IMR-90 (cell line): ENCODE measurements at regions not wholly inside any gene's neighbourhood (a gene's known extent, or its start where the extent isn't known, plus 50 kb on each side); places are given as distances from the start of the nearest gene placed in this dataset.

ENCODE experiments used
- ATAC-seq: fragments of 200-7000 bp; cut with Tn5 transposase; 2 replicates; pipeline ENCODE4 v1.9.1; 2020; ENCODE audit warnings: low read depth, mild to moderate bottlenecking, moderate library complexity
- BruUV-seq: library from RNA; stranded (reverse); fragments of 400-500 nt; replicated peaks from 2 replicates; lab custom pipeline; 2021; lab: Mats Ljungman, UMichigan
- CTCF ChIA-PET: fragments of 300-600 bp; formaldehyde crosslinking; extraction: SDS; loops from one replicate; lab custom pipeline; 2021; ENCODE audit warnings: antibody characterized with exemption; lab: Yijun Ruan, JAX
- POLR2A ChIA-PET: fragments of 300-600 bp; sonication (Branson Sonifier 250); formaldehyde crosslinking; loops from one replicate; lab custom pipeline; 2022; ENCODE audit warnings: antibody characterized with exemption; ENCODE audit not compliant: unreplicated experiment; lab: Charles Lee
- DNase-seq: peaks from one replicate; pipeline ENCODE4 v3.0.0; 2013
- H2AFZ ChIP-seq: replicated peaks from 2 replicates; pipeline ENCODE3; 2013; ENCODE audit warnings: low read length, mild to moderate bottlenecking; ENCODE audit not compliant: poor library complexity
- H2AK5ac ChIP-seq: 2 replicates; pipeline ENCODE4 v1.6.1; 2013; ENCODE audit warnings: low read depth, low read length, inconsistent platforms
- H2AK9ac ChIP-seq: replicated peaks from 2 replicates; pipeline ENCODE3; 2013; ENCODE audit warnings: mild to moderate bottlenecking, low read depth, low read length, moderate library complexity; ENCODE audit not compliant: poor library complexity
- H2BK120ac ChIP-seq: 2 replicates; pipeline ENCODE4 v1.6.1; 2013; ENCODE audit warnings: low read depth, low read length, inconsistent platforms
- H2BK15ac ChIP-seq: 3 replicates; pipeline ENCODE4 v1.6.1; 2013; ENCODE audit warnings: low read depth, low read length, inconsistent platforms
- H2BK20ac ChIP-seq: 2 replicates; pipeline ENCODE4 v1.6.1; 2013; ENCODE audit warnings: low read depth, mild to moderate bottlenecking, inconsistent platforms, low read length, moderate library complexity
- H2BK5ac ChIP-seq: 2 replicates; pipeline ENCODE4 v1.6.1; 2013; ENCODE audit warnings: mild to moderate bottlenecking, low read depth, low read length, inconsistent platforms; ENCODE audit not compliant: poor library complexity, severe bottlenecking
- H3K14ac ChIP-seq: replicated peaks from 2 replicates; pipeline ENCODE4 v1.6.1; 2013; ENCODE audit warnings: low read depth, low read length, inconsistent platforms
- H3K18ac ChIP-seq: 2 replicates; pipeline ENCODE4 v1.6.1; 2013; ENCODE audit warnings: low read depth, low read length, control low read depth
- H3K23ac ChIP-seq: 2 replicates; pipeline ENCODE4 v1.6.1; 2013; ENCODE audit warnings: low read depth, low read length, inconsistent platforms
- H3K27ac ChIP-seq: 2 replicates; pipeline ENCODE4 v1.5.1; 2013; ENCODE audit warnings: mild to moderate bottlenecking, control low read depth, low read length; ENCODE audit not compliant: insufficient read depth
- H3K27me3 ChIP-seq: 2 replicates; pipeline ENCODE4 v1.6.1; 2013; ENCODE audit warnings: low read length; ENCODE audit not compliant: control insufficient read depth, insufficient read depth
- H3K36me3 ChIP-seq: 2 replicates; pipeline ENCODE4 v1.6.1; 2013; ENCODE audit warnings: low read length, mixed read lengths; ENCODE audit not compliant: control insufficient read depth, insufficient read depth
- H3K4ac ChIP-seq: 2 replicates; pipeline ENCODE4 v1.6.1; 2013; ENCODE audit warnings: low read depth, low read length, inconsistent platforms
- H3K4me1 ChIP-seq: 2 replicates; pipeline ENCODE4 v1.6.1; 2013; ENCODE audit warnings: low read length, mixed read lengths; ENCODE audit not compliant: control insufficient read depth, insufficient read depth
- H3K4me2 ChIP-seq: 2 replicates; pipeline ENCODE4 v1.6.1; 2013; ENCODE audit warnings: low read depth, mild to moderate bottlenecking, control low read depth, low read length, moderate library complexity
- H3K4me3 ChIP-seq: 2 replicates; pipeline ENCODE4 v1.5.1; 2013; ENCODE audit warnings: low read depth, mild to moderate bottlenecking, control low read depth, low read length, moderate library complexity; ENCODE audit not compliant: insufficient read depth
- H3K56ac ChIP-seq: 2 replicates; pipeline ENCODE4 v1.6.1; 2013; ENCODE audit warnings: low read length, inconsistent platforms; ENCODE audit not compliant: insufficient read depth; ENCODE audit errors: extremely low read depth
- H3K79me1 ChIP-seq, 2 experiments: 2 replicates each; pipeline ENCODE4 v1.6.1; 2013; ENCODE audit warnings: low read length in 2 of 2, inconsistent platforms in 1 of 2, low read depth in 1 of 2
- H3K9ac ChIP-seq: 2 replicates; pipeline ENCODE4 v1.6.1; 2013; ENCODE audit warnings: low read depth, low read length, control low read depth
- H3K9me1 ChIP-seq: 2 replicates; pipeline ENCODE4 v1.6.1; 2013; ENCODE audit warnings: low read length, inconsistent platforms; ENCODE audit not compliant: insufficient read depth
- H3K9me3 ChIP-seq: 2 replicates; pipeline ENCODE4 v1.6.1; 2013; ENCODE audit warnings: low read length; ENCODE audit not compliant: control insufficient read depth, insufficient read depth
- H4K20me1 ChIP-seq: 2 replicates; pipeline ENCODE4 v1.6.1; 2013; ENCODE audit warnings: low read length, inconsistent platforms; ENCODE audit not compliant: insufficient read depth
- H4K5ac ChIP-seq: 2 replicates; pipeline ENCODE4 v1.6.1; 2013; ENCODE audit warnings: mild to moderate bottlenecking, low read depth, low read length, control low read depth
- H4K8ac ChIP-seq, 2 experiments: 2 replicates each; pipeline ENCODE4 v1.6.1; 2013; ENCODE audit warnings: low read depth in 2 of 2, low read length in 2 of 2, control low read depth in 1 of 2, inconsistent platforms in 1 of 2
- H4K91ac ChIP-seq: 2 replicates; pipeline ENCODE4 v1.6.1; 2013; ENCODE audit warnings: low read depth, low read length, inconsistent platforms; ENCODE audit not compliant: insufficient read depth
- CEBPB ChIP-seq: IDR thresholded peaks from 2 replicates; pipeline ENCODE4 v1.6.1; 2012; ENCODE audit warnings: low read depth, low read length, improper control_type of control experiment
- CHD1 ChIP-seq: IDR thresholded peaks from 2 replicates; pipeline ENCODE4 v1.6.1; 2012; ENCODE audit warnings: low read depth, low read length, improper control_type of control experiment
- MAZ ChIP-seq: IDR thresholded peaks from 2 replicates; pipeline ENCODE4 v1.6.1; 2012; ENCODE audit warnings: low read depth, mild to moderate bottlenecking, low read length, improper control_type of control experiment, moderate library complexity, borderline replicate concordance
- MXI1 ChIP-seq: IDR thresholded peaks from 2 replicates; pipeline ENCODE4 v1.6.1; 2012; ENCODE audit warnings: low read depth, mild to moderate bottlenecking, low read length, moderate library complexity, borderline replicate concordance
- NFE2L2 ChIP-seq: fragments of 150-350 bp; IDR thresholded peaks from 2 replicates; pipeline ENCODE4 v1.6.1; 2016; ENCODE audit warnings: low read depth, mild to moderate bottlenecking, low read length
- POLR2A ChIP-seq: IDR thresholded peaks from 2 replicates; pipeline ENCODE4 v1.6.1; 2012; ENCODE audit warnings: mild to moderate bottlenecking, low read depth, low read length
- RFX5 ChIP-seq: IDR thresholded peaks from 2 replicates; pipeline ENCODE4 v1.8.0; 2012; ENCODE audit warnings: low read depth, mild to moderate bottlenecking, low read length, moderate library complexity
- SMC3 ChIP-seq: fragments of 150-350 bp; IDR thresholded peaks from 2 replicates; pipeline ENCODE4 v1.6.1; 2016; ENCODE audit warnings: low read depth, mild to moderate bottlenecking, antibody characterized with exemption, low read length, moderate library complexity
- WGBS, 2 experiments: methylation state at CpG; one replicate each; pipeline versions ENCODE4 v1.1.5 to v1.1.7; 2013; ENCODE audit warnings: missing lambda C conversion rate in 2 of 2; ENCODE audit not compliant: insufficient read length in 1 of 2; ENCODE audit errors: extremely low coverage in 2 of 2; 5-methylcytosine and 5-hydroxymethylcytosine counted together
- dilution Hi-C: fragments of 300-500 bp; cut with HindIII; formaldehyde crosslinking; loops from one replicate; pipeline ENCODE4 v1.14.3; 2018; ENCODE audit warnings: low sequenced_read_pairs; ENCODE audit not compliant: unreplicated experiment
- in situ Hi-C: fragments of 300-500 bp; cut with MboI; formaldehyde crosslinking; loops from 3 replicates; pipeline ENCODE4 v1.14.3; 2019; ENCODE audit warnings: low sequenced_read_pairs, inconsistent platforms, mixed read lengths
- intact Hi-C: fragments of 100-400 bp; cut with micrococcal nuclease; formaldehyde crosslinking; loops from 2 replicates; pipeline ENCODE4 v1.10.0; 2022
- TF ChIP-seq, protein P1 (sequence below): fragments of 150-350 bp; IDR thresholded peaks from 2 replicates; pipeline ENCODE4 v1.6.1; 2016; ENCODE audit warnings: low read depth, mild to moderate bottlenecking, low read length, moderate library complexity, borderline replicate concordance

DNA sequence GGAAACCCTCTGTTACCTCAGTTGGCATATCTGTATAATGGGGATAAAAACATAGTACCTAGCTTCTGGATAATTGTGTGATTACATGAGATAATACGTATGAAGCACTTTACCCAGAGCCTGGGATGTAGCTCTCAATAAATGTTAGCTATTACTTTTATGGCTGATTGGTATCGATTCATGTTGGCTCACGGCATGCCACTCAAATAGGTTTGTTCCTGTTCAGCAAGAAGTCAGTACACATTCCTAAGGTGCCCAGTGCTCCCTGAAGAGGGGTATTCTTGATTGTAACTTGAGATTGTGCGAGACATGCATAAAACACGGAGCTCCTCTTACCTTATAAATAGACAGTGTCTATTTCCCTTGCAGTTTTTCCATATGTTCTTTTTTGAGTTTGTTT lies 78.5 kb upstream of the GALNT2 start:
- WGBS, 2 experiments = no CpG with 5 or more reads among the region's 5 CpGs
- Histone ChIP-seq H2AK5ac (no peak overlapping the region), H3K36me3 (no peaks in the 10 kb centered on the region), H2AFZ (no peak overlapping the region), H2BK20ac (no peak overlapping the region), H3K4ac (no peak overlapping the region), H2BK5ac (no peak overlapping the region), H4K20me1 (no peaks in the 10 kb centered on the region), H4K8ac (no peak overlapping the region), H2BK15ac (no peak overlapping the region), H3K14ac (no peak overlapping the region), H3K56ac (no peak overlapping the region), H3K4me2 (no peak overlapping the region), H4K91ac (no peak overlapping the region), H3K4me3 (no peak overlapping the region), H3K27ac (no peak overlapping the region), H4K5ac (no peak overlapping the region), H3K23ac (no peak overlapping the region), H2BK120ac (no peak overlapping the region), H2AK9ac (no peak overlapping the region), H3K9ac (no peak overlapping the region), H3K9me3 (no peaks in the 10 kb centered on the region), H3K18ac (no peak overlapping the region), H3K27me3 (peaks cover 4% of the 10 kb centered on the region), H3K79me1 (no peaks in the 10 kb centered on the region), H3K9me1 (no peaks in the 10 kb centered on the region), H3K4me1 (no peaks in the 10 kb centered on the region)
- BruUV-seq = no TSS peak
- TF ChIP-seq NFE2L2 = no peak
- no peak for TF ChIP-seq CEBPB
- TF ChIP-seq SMC3 = no peak
- no peak for TF ChIP-seq POLR2A
- TF ChIP-seq RFX5 = no peak
- no peak for TF ChIP-seq MAZ
- TF ChIP-seq CHD1 = no peak
- TF ChIP-seq, protein P1, sequence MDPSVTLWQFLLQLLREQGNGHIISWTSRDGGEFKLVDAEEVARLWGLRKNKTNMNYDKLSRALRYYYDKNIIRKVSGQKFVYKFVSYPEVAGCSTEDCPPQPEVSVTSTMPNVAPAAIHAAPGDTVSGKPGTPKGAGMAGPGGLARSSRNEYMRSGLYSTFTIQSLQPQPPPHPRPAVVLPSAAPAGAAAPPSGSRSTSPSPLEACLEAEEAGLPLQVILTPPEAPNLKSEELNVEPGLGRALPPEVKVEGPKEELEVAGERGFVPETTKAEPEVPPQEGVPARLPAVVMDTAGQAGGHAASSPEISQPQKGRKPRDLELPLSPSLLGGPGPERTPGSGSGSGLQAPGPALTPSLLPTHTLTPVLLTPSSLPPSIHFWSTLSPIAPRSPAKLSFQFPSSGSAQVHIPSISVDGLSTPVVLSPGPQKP = no peak
- no peak for TF ChIP-seq MXI1
- POLR2A ChIA-PET = no interaction called here
- no peak for DNase-seq
- in situ Hi-C loops = no loop called here
- intact Hi-C loops = no loop called here
- CTCF ChIA-PET = no interaction called here
- dilution Hi-C loops = no loop called here
- no peak for ATAC-seq
